ENCODE measurements at regions not wholly inside any gene's neighbourhood (a gene's known extent, or its start where the extent isn't known, plus 50 kb on each side); places are given as distances from the start of the nearest gene placed in this dataset.

GRCh38 chr4:23333556-23333945 is 556.3 kb downstream of the PPARGC1A start:
- no peak overlapping the region for H3K27ac ChIP-seq
- 71 to 78% methylated on average over 5 of the region's 5 CpGs for WGBS, 2 donors (ENCODE audit: low coverage in 1 of 2)
- no peaks in the 10 kb centered on the region for H3K9me3 ChIP-seq
- H3K27me3 ChIP-seq, result no peaks in the 10 kb centered on the region
- TF ChIP-seq, protein P1, sequence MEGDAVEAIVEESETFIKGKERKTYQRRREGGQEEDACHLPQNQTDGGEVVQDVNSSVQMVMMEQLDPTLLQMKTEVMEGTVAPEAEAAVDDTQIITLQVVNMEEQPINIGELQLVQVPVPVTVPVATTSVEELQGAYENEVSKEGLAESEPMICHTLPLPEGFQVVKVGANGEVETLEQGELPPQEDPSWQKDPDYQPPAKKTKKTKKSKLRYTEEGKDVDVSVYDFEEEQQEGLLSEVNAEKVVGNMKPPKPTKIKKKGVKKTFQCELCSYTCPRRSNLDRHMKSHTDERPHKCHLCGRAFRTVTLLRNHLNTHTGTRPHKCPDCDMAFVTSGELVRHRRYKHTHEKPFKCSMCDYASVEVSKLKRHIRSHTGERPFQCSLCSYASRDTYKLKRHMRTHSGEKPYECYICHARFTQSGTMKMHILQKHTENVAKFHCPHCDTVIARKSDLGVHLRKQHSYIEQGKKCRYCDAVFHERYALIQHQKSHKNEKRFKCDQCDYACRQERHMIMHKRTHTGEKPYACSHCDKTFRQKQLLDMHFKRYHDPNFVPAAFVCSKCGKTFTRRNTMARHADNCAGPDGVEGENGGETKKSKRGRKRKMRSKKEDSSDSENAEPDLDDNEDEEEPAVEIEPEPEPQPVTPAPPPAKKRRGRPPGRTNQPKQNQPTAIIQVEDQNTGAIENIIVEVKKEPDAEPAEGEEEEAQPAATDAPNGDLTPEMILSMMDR (IDR thresholded peaks at IDR 0.05), result no peak
- no peak for TF ChIP-seq POLR2AphosphoS5 (IDR thresholded peaks at IDR 0.05)
- TF ChIP-seq POLR2A (IDR thresholded peaks at IDR 0.05), result no peak
- in situ Hi-C loops (cut with MboI; ENCODE audit: low pct_ligation_motif_present in 1 of 4, low pct_unique_long_range_greater_than_20kb in 1 of 4, low sequenced_read_pairs in 3 of 4) (no loop called here), intact Hi-C loops (cut with DNase I; ENCODE audit: low total_unique reads) (no loop called here)
- peaks cover 0 to 9% (median 3%) of the 10 kb centered on the region in 4 donors for H3K4me1 ChIP-seq
- no peak overlapping the region for H3K4me3 ChIP-seq
- no peak for DNase-seq
- H3K36me3 ChIP-seq, result no peaks in the 10 kb centered on the region

DNA sequence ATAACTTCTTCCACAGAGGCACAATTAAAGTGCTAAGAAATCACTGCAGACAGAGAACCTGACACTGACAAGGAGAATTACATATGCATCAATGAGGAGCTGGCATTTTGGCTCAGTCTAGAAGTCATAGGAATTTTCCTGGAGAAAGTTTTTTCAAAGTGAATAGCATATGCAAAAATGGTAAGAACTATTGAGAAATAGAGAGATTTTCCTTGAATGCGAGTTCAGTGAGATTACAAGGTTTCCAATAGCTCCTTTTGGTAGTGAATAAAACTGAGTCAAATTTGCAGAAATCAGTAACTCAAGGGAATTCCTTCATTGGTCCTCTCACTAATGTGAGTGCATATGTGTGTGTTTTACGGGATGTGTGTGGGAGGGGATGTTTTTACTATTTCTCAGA is 557.5 kb downstream of the PPARGC1A start:
- Histone ChIP-seq H3K4me1 (peaks cover 0 to 9% (median 3%) of the 10 kb centered on the region in 4 donors), H3K27me3 (no peaks in the 10 kb centered on the region), H3K27ac (no peak overlapping the region), H3K9me3 (no peaks in the 10 kb centered on the region), H3K4me3 (no peak overlapping the region), H3K36me3 (no peaks in the 10 kb centered on the region)
- TF ChIP-seq EP300 (IDR thresholded peaks at IDR 0.05; ENCODE audit: low read depth) (no peak), POLR2AphosphoS5 (IDR thresholded peaks at IDR 0.05) (no peak), POLR2A (IDR thresholded peaks at IDR 0.05) (no peak)
- TF ChIP-seq, protein P1 (IDR thresholded peaks at IDR 0.05), result no peak
- WGBS, 2 donors (ENCODE audit: low coverage in 1 of 2), result 79 to 86% methylated on average over 2 of the region's 2 CpGs
- in situ Hi-C loops (cut with MboI; ENCODE audit: low pct_ligation_motif_present in 1 of 4, low pct_unique_long_range_greater_than_20kb in 1 of 4, low sequenced_read_pairs in 3 of 4), result no loop called here
- intact Hi-C loops (cut with DNase I; ENCODE audit: low total_unique reads), result no loop called here
- DNase-seq, result no peak

- no peaks in the 10 kb centered on the region for H3K9me3 ChIP-seq
- H3K27ac ChIP-seq, result no peak overlapping the region
- in situ Hi-C loops (cut with MboI; ENCODE audit: low pct_ligation_motif_present in 1 of 4, low pct_unique_long_range_greater_than_20kb in 1 of 4, low sequenced_read_pairs in 3 of 4), result no loop called here
- no peaks in the 10 kb centered on the region for H3K4me1 ChIP-seq
- no peak for DNase-seq
- intact Hi-C loops (cut with DNase I; ENCODE audit: low total_unique reads), result no loop called here
- WGBS, 2 donors (ENCODE audit: low coverage in 1 of 2), result 82 to 100% methylated on average over 1 of the region's 1 CpG
- TF ChIP-seq POLR2AphosphoS5 (IDR thresholded peaks at IDR 0.05), result no peak
- TF ChIP-seq POLR2A (IDR thresholded peaks at IDR 0.05), result no peak
- no peak for TF ChIP-seq EP300 (IDR thresholded peaks at IDR 0.05; ENCODE audit: low read depth)
- TF ChIP-seq, protein P1 (IDR thresholded peaks at IDR 0.05), result no peak
- no peaks in the 10 kb centered on the region for H3K36me3 ChIP-seq
- H3K4me3 ChIP-seq, result no peak overlapping the region
- no peaks in the 10 kb centered on the region for H3K27me3 ChIP-seq
These were observed 562.7 kb downstream of the PPARGC1A start for GRCh38 chr4:23327120-23327519.

DNA sequence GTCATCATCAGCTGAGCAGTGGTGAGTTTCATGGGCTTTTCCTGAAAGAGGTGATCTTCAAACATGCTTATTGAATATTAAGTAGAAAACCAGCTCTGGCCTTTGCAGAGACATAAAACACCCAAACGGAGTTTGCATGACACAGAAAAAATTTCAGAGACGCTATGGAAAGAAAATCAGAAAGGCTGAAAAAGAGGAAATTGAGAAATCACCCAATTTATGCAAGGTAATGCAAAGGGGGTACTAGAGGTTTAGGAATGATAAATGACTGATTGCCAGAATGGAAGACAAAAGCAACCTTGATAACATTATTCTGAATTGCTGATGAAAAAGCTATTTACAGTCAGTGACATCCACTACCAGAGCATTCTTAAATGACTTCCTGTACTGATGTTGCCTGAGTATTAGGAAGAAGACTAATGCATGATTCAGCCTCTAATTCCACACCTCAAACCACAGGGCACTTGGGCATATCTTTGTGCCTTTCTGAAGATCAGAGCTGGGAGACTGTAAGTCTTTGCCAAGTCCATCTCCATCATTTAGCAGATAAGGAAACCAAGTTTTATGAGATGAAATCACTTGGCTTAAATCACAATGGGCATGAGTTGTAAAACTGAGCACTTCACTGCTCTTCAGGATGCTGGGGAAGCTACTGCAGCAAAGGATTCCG is 565.7 kb downstream of the PPARGC1A start:
- no peaks in the 10 kb centered on the region for H3K27me3 ChIP-seq
- H3K4me3 ChIP-seq, result no peak overlapping the region
- no peak for DNase-seq
- in situ Hi-C loops (cut with MboI; ENCODE audit: low pct_ligation_motif_present in 1 of 4, low pct_unique_long_range_greater_than_20kb in 1 of 4, low sequenced_read_pairs in 3 of 4), result no loop called here
- WGBS, 2 donors (ENCODE audit: low coverage in 1 of 2), result 29 to 71% methylated on average over 2 to 3 of the region's 3 CpGs
- no peak overlapping the region for H3K27ac ChIP-seq
- no peak for TF ChIP-seq POLR2AphosphoS5 (IDR thresholded peaks at IDR 0.05)
- intact Hi-C loops (cut with DNase I; ENCODE audit: low total_unique reads), result no loop called here
- H3K36me3 ChIP-seq, result no peaks in the 10 kb centered on the region
- no peaks in the 10 kb centered on the region for H3K9me3 ChIP-seq
- no peaks in the 10 kb centered on the region for H3K4me1 ChIP-seq

DNA sequence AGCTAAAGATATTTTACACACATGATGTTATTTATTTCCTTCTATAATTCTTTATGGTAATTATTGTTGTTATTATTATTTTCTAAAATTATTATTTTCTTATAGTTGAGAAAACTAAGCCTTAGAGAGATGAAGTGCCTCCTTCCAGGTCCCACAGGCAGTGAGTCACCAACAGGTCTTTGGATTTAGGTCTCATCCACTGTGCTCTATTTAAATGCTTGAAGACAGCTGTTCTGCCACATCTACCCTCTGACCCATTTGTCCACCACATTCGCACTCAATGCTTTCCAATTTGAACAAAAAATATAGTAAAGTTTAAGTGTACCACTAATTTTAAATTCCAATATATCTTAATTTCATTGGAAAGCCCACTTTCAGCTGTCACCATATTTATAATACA is 566.4 kb downstream of the PPARGC1A start:
- intact Hi-C loops (cut with DNase I; ENCODE audit: low total_unique reads), result no loop called here
- in situ Hi-C loops (cut with MboI; ENCODE audit: low pct_ligation_motif_present in 1 of 4, low pct_unique_long_range_greater_than_20kb in 1 of 4, low sequenced_read_pairs in 3 of 4), result no loop called here
- no peaks in the 10 kb centered on the region for H3K36me3 ChIP-seq
- no peaks in the 10 kb centered on the region for H3K9me3 ChIP-seq
- no peaks in the 10 kb centered on the region for H3K27me3 ChIP-seq
- DNase-seq, result no peak
- no peaks in the 10 kb centered on the region for H3K4me1 ChIP-seq
- H3K4me3 ChIP-seq, result no peak overlapping the region
- TF ChIP-seq, protein P1 (IDR thresholded peaks at IDR 0.05), result no peak
- TF ChIP-seq EP300 (IDR thresholded peaks at IDR 0.05; ENCODE audit: low read depth) (no peak), POLR2A (IDR thresholded peaks at IDR 0.05) (no peak), POLR2AphosphoS5 (IDR thresholded peaks at IDR 0.05) (no peak)
- WGBS, 2 donors (ENCODE audit: low coverage in 1 of 2), result 86 to 89% methylated on average over 1 of the region's 1 CpG
- no peak overlapping the region for H3K27ac ChIP-seq

All from transverse colon (tissue), 4 donors.